ENCODE measurements at regions not wholly inside any gene's neighbourhood (a gene's known extent, or its start where the extent isn't known, plus 50 kb on each side); places are given as distances from the start of the nearest gene placed in this dataset.
"Not testable (repeated sequence)": the region's sequence is repeated elsewhere in the genome, so short reads cannot be mapped to it uniquely, and the experiment has no call there.

GRCh38 chr16:33913601-33914000 lies 454.2 kb downstream of the TP53TG3F start:
- H3K9me2 ChIP-seq (ENCODE audit: insufficient read depth); H2AFZ ChIP-seq; H3K9me3 ChIP-seq (ENCODE audit: insufficient read depth, low read depth); H3K79me2 ChIP-seq (ENCODE audit: low read depth); H3K4me1 ChIP-seq (replicated peaks; ENCODE audit: insufficient read depth); BruUV-seq (replicated peaks); H4K20me1 ChIP-seq (ENCODE audit: insufficient read depth); POLR2A ChIA-PET (ENCODE audit: unreplicated experiment); intact Hi-C loops (cut with micrococcal nuclease; ENCODE audit: unreplicated experiment); H3K4me2 ChIP-seq; H3K27me3 ChIP-seq (ENCODE audit: insufficient read depth, low read depth); H3K36me3 ChIP-seq (ENCODE audit: low read depth); CTCF ChIA-PET; H3F3A ChIP-seq (ENCODE audit: insufficient read depth, low read depth); H3K4me3 ChIP-seq; H3K27ac ChIP-seq: not testable (repeated sequence)
- peak in 1 of 2 experiments; percentile 50 for DNase-seq
- TF ChIP-seq CTCF (conservative IDR thresholded peaks at IDR 0.05): peak; percentile 54; the same call in 1 of the 2 replicates

GRCh38 chr16:33920761-33921545 lies 461.5 kb downstream of the TP53TG3F start:
- H4K20me1 ChIP-seq (ENCODE audit: insufficient read depth); H3K27me3 ChIP-seq (ENCODE audit: insufficient read depth, low read depth); H3K9me3 ChIP-seq (ENCODE audit: insufficient read depth, low read depth); POLR2A ChIA-PET (ENCODE audit: unreplicated experiment); H3K36me3 ChIP-seq (ENCODE audit: low read depth); H3K4me3 ChIP-seq; H2AFZ ChIP-seq; CTCF ChIA-PET; H3K27ac ChIP-seq; H3K4me2 ChIP-seq; H3K4me1 ChIP-seq (replicated peaks; ENCODE audit: insufficient read depth); H3F3A ChIP-seq (ENCODE audit: insufficient read depth, low read depth); H3K79me2 ChIP-seq (ENCODE audit: low read depth); BruUV-seq (replicated peaks); H3K9me2 ChIP-seq (ENCODE audit: insufficient read depth); intact Hi-C loops (cut with micrococcal nuclease; ENCODE audit: unreplicated experiment): not testable (repeated sequence)
- DNase-seq: peak in 1 of 2 experiments; percentile 16
- peak; percentile 61 for TF ChIP-seq CTCF (conservative IDR thresholded peaks at IDR 0.05)

- H3K79me2 ChIP-seq (ENCODE audit: low read depth); H3K9me3 ChIP-seq (ENCODE audit: insufficient read depth, low read depth); CTCF ChIA-PET; DNase-seq; POLR2A ChIA-PET (ENCODE audit: unreplicated experiment); H3K27ac ChIP-seq; H3F3A ChIP-seq (ENCODE audit: insufficient read depth, low read depth); H3K27me3 ChIP-seq (ENCODE audit: insufficient read depth, low read depth); H3K4me3 ChIP-seq; intact Hi-C loops (cut with micrococcal nuclease; ENCODE audit: unreplicated experiment); BruUV-seq (replicated peaks); H4K20me1 ChIP-seq (ENCODE audit: insufficient read depth); H3K4me1 ChIP-seq (replicated peaks; ENCODE audit: insufficient read depth); H3K9me2 ChIP-seq (ENCODE audit: insufficient read depth); H3K36me3 ChIP-seq (ENCODE audit: low read depth); H2AFZ ChIP-seq; H3K4me2 ChIP-seq: not testable (repeated sequence)
Observed at GRCh38 chr16:33922914-33923313, 463.5 kb downstream of the TP53TG3F start.

GRCh38 chr16:33928026-33928425 lies 468.6 kb downstream of the TP53TG3F start:
- H2AFZ ChIP-seq; H3K4me1 ChIP-seq (replicated peaks; ENCODE audit: insufficient read depth); H3K4me3 ChIP-seq; H3K79me2 ChIP-seq (ENCODE audit: low read depth); H3K27me3 ChIP-seq (ENCODE audit: insufficient read depth, low read depth); CTCF ChIA-PET; H4K20me1 ChIP-seq (ENCODE audit: insufficient read depth); intact Hi-C loops (cut with micrococcal nuclease; ENCODE audit: unreplicated experiment); H3K27ac ChIP-seq; H3K9me3 ChIP-seq (ENCODE audit: insufficient read depth, low read depth); H3F3A ChIP-seq (ENCODE audit: insufficient read depth, low read depth); BruUV-seq (replicated peaks); H3K36me3 ChIP-seq (ENCODE audit: low read depth); H3K4me2 ChIP-seq; DNase-seq; POLR2A ChIA-PET (ENCODE audit: unreplicated experiment); H3K9me2 ChIP-seq (ENCODE audit: insufficient read depth): not testable (repeated sequence)

- H4K20me1 ChIP-seq (ENCODE audit: insufficient read depth); BruUV-seq (replicated peaks); H2AFZ ChIP-seq; H3K27ac ChIP-seq; H3K9me3 ChIP-seq (ENCODE audit: insufficient read depth, low read depth); H3K36me3 ChIP-seq (ENCODE audit: low read depth); DNase-seq; intact Hi-C loops (cut with micrococcal nuclease; ENCODE audit: unreplicated experiment); H3K79me2 ChIP-seq (ENCODE audit: low read depth); H3K9me2 ChIP-seq (ENCODE audit: insufficient read depth); POLR2A ChIA-PET (ENCODE audit: unreplicated experiment); H3K4me3 ChIP-seq; CTCF ChIA-PET; H3K4me1 ChIP-seq (replicated peaks; ENCODE audit: insufficient read depth); H3F3A ChIP-seq (ENCODE audit: insufficient read depth, low read depth); H3K4me2 ChIP-seq: not testable (repeated sequence)
- H3K27me3 ChIP-seq (ENCODE audit: insufficient read depth, low read depth): peaks cover 14% of the 10 kb centered on the region; the same call in 1 of the 2 replicates
Observed at GRCh38 chr16:33932191-33932590, 472.8 kb downstream of the TP53TG3F start.

- H3K36me3 ChIP-seq (ENCODE audit: low read depth); H3K9me2 ChIP-seq (ENCODE audit: insufficient read depth); H3K9me3 ChIP-seq (ENCODE audit: insufficient read depth, low read depth); H2AFZ ChIP-seq; DNase-seq; H3K4me2 ChIP-seq; H3F3A ChIP-seq (ENCODE audit: insufficient read depth, low read depth); H3K79me2 ChIP-seq (ENCODE audit: low read depth); CTCF ChIA-PET; BruUV-seq (replicated peaks); H3K4me3 ChIP-seq; intact Hi-C loops (cut with micrococcal nuclease; ENCODE audit: unreplicated experiment); H4K20me1 ChIP-seq (ENCODE audit: insufficient read depth); H3K27ac ChIP-seq; POLR2A ChIA-PET (ENCODE audit: unreplicated experiment); H3K4me1 ChIP-seq (replicated peaks; ENCODE audit: insufficient read depth): not testable (repeated sequence)
- peaks cover 14% of the 10 kb centered on the region; the same call in 1 of the 2 replicates for H3K27me3 ChIP-seq (ENCODE audit: insufficient read depth, low read depth)
Observed at GRCh38 chr16:33933039-33933438, 473.6 kb downstream of the TP53TG3F start.
